H9 (cell line): ENCODE measurements at regions not wholly inside any gene's neighbourhood (a gene's known extent, or its start where the extent isn't known, plus 50 kb on each side); places are given as distances from the start of the nearest gene placed in this dataset.

Experiments used
- DNase-seq: peaks from one replicate; pipeline ENCODE4 v3.0.0-alpha.2; 2017
- H2AFZ ChIP-seq: one replicate; pipeline ENCODE4 v1.6.1; 2013; ENCODE audit warnings: mild to moderate bottlenecking, low read length, control low read depth, moderate library complexity
- H2AK5ac ChIP-seq: 2 replicates; pipeline ENCODE4 v1.6.1; 2013; ENCODE audit warnings: low read length, control low read depth, mixed read lengths; ENCODE audit not compliant: insufficient read length
- H2BK120ac ChIP-seq: one replicate; pipeline ENCODE4 v1.6.1; 2013; ENCODE audit warnings: low read depth, mild to moderate bottlenecking, low read length, control low read depth, inconsistent platforms; ENCODE audit not compliant: poor library complexity, severe bottlenecking
- H2BK12ac ChIP-seq: 2 replicates; pipeline ENCODE4 v1.6.1; 2013; ENCODE audit warnings: low read length, control low read depth, mixed read lengths, low read depth; ENCODE audit not compliant: insufficient read length
- H2BK15ac ChIP-seq: 2 replicates; pipeline ENCODE4 v1.6.1; 2013; ENCODE audit warnings: low read depth, low read length, control low read depth
- H2BK20ac ChIP-seq: one replicate; pipeline ENCODE4 v1.6.1; 2013; ENCODE audit warnings: low read depth, mild to moderate bottlenecking, low read length, control low read depth, inconsistent platforms; ENCODE audit not compliant: poor library complexity, severe bottlenecking
- H2BK5ac ChIP-seq: 2 replicates; pipeline ENCODE4 v1.6.1; 2013; ENCODE audit warnings: low read length, control low read depth, mixed read lengths; ENCODE audit not compliant: insufficient read length
- H3K14ac ChIP-seq: 2 replicates; pipeline ENCODE4 v1.6.1; 2013; ENCODE audit warnings: low read length, control low read depth; ENCODE audit not compliant: insufficient read depth
- H3K18ac ChIP-seq: 2 replicates; pipeline ENCODE4 v1.6.1; 2013; ENCODE audit warnings: low read depth, mild to moderate bottlenecking, mixed read lengths, low read length, control low read depth; ENCODE audit not compliant: insufficient read length
- H3K23ac ChIP-seq: 2 replicates; pipeline ENCODE4 v1.6.1; 2013; ENCODE audit warnings: low read length, control low read depth, mixed read lengths, low read depth; ENCODE audit not compliant: insufficient read length
- H3K23me2 ChIP-seq: 2 replicates; pipeline ENCODE4 v1.6.1; 2013; ENCODE audit warnings: low read depth, mild to moderate bottlenecking, mixed read lengths, low read length, control low read depth; ENCODE audit not compliant: insufficient read length, poor library complexity, severe bottlenecking
- H3K27ac ChIP-seq: 2 replicates; pipeline ENCODE4 v1.5.1; 2013; ENCODE audit warnings: low read length, control low read depth, mixed read lengths, low read depth; ENCODE audit not compliant: insufficient read length
- H3K27me3 ChIP-seq: 2 replicates; pipeline ENCODE4 v1.6.1; 2013; ENCODE audit warnings: low read length, control low read depth, inconsistent platforms; ENCODE audit not compliant: insufficient read depth
- H3K4ac ChIP-seq: 2 replicates; pipeline ENCODE4 v1.6.1; 2013; ENCODE audit warnings: low read depth, mild to moderate bottlenecking, control low read depth, inconsistent platforms, low read length, moderate library complexity
- H3K4me1 ChIP-seq: 2 replicates; pipeline ENCODE4 v1.6.1; 2013; ENCODE audit warnings: low read length, control low read depth, inconsistent platforms; ENCODE audit not compliant: insufficient read depth
- H3K4me2 ChIP-seq: 2 replicates; pipeline ENCODE4 v1.6.1; 2013; ENCODE audit warnings: low read length, control low read depth, mixed read lengths; ENCODE audit not compliant: insufficient read length, insufficient read depth
- H3K56ac ChIP-seq: 2 replicates; pipeline ENCODE4 v1.6.1; 2013; ENCODE audit warnings: low read depth, mild to moderate bottlenecking, mixed read lengths, low read length, control low read depth; ENCODE audit not compliant: insufficient read length
- H3K79me1 ChIP-seq: 2 replicates; pipeline ENCODE4 v1.6.1; 2013; ENCODE audit warnings: low read depth, mild to moderate bottlenecking, moderate library complexity, low read length, control low read depth, inconsistent platforms; ENCODE audit not compliant: insufficient read depth, poor library complexity, severe bottlenecking
- H3K79me2 ChIP-seq: 2 replicates; pipeline ENCODE4 v1.6.1; 2013; ENCODE audit warnings: low read length, control low read depth, inconsistent platforms; ENCODE audit not compliant: insufficient read depth
- H3K9ac ChIP-seq: 2 replicates; pipeline ENCODE4 v1.6.1; 2013; ENCODE audit warnings: low read length, control low read depth, mixed read lengths; ENCODE audit not compliant: insufficient read length; ENCODE audit errors: extremely low read depth
- H3K9me3 ChIP-seq: one replicate; pipeline ENCODE4 v1.6.1; 2013; ENCODE audit warnings: low read depth, low read length, inconsistent platforms; ENCODE audit not compliant: control insufficient read depth
- H3T11ph ChIP-seq: one replicate; pipeline ENCODE4 v1.6.1; 2013; ENCODE audit warnings: mild to moderate bottlenecking, low read length, control low read depth, inconsistent platforms
- H4K20me1 ChIP-seq: one replicate; pipeline ENCODE4 v1.6.1; 2013; ENCODE audit not compliant: control insufficient read depth, insufficient read length, insufficient read depth
- H4K5ac ChIP-seq: 2 replicates; pipeline ENCODE4 v1.6.1; 2013; ENCODE audit warnings: low read depth, mild to moderate bottlenecking, mixed read lengths, low read length, control low read depth; ENCODE audit not compliant: insufficient read length
- H4K8ac ChIP-seq: replicated peaks from 2 replicates; pipeline ENCODE4 v1.6.1; 2013; ENCODE audit warnings: low read length, control low read depth, mixed read lengths, low read depth; ENCODE audit not compliant: insufficient read length
- H4K91ac ChIP-seq: 2 replicates; pipeline ENCODE4 v1.6.1; 2013; ENCODE audit warnings: low read depth, mild to moderate bottlenecking, moderate library complexity, mixed read lengths, low read length, control low read depth; ENCODE audit not compliant: insufficient read length
- H3K27ac Mint-ChIP-seq, 3 experiments: 2 replicates in 2 of 3; 3 replicates in 1 of 3; pipeline ENCODE4 v1.8.0; 2020 to 2021; ENCODE audit warnings: mixed read lengths in 3 of 3, mild to moderate bottlenecking in 1 of 3, moderate library complexity in 1 of 3
- H3K27me3 Mint-ChIP-seq: 2 replicates; pipeline ENCODE4 v1.8.0; 2021; ENCODE audit warnings: low read depth, mild to moderate bottlenecking, moderate library complexity, mixed read lengths
- H3K36me3 Mint-ChIP-seq, 3 experiments: 2 replicates in 2 of 3; 3 replicates in 1 of 3; pipeline ENCODE4 v1.8.0; 2020 to 2021; ENCODE audit warnings: low read depth in 3 of 3, mixed read lengths in 3 of 3; ENCODE audit not compliant: insufficient read depth in 1 of 3
- H3K4me1 Mint-ChIP-seq, 2 experiments: 2 replicates each; pipeline ENCODE4 v1.8.0; 2020; ENCODE audit warnings: mixed read lengths in 2 of 2
- H3K4me3 Mint-ChIP-seq, 2 experiments: 2 replicates in 1 of 2; 3 replicates in 1 of 2; pipeline ENCODE4 v1.8.0; 2020 to 2021; ENCODE audit warnings: mild to moderate bottlenecking in 2 of 2, mixed read lengths in 2 of 2, moderate library complexity in 1 of 2
- H3K9me3 Mint-ChIP-seq, 2 experiments: 2 replicates in 1 of 2; 3 replicates in 1 of 2; pipeline ENCODE4 v1.8.0; 2020; ENCODE audit warnings: mild to moderate bottlenecking in 2 of 2, mixed read lengths in 2 of 2, moderate library complexity in 1 of 2
- CTCF ChIP-seq: fragments of 200-600 bp; sonication (generic); conservative IDR thresholded peaks from 3 replicates; pipeline ENCODE4 v1.8.0; 2021; ENCODE audit warnings: antibody characterized with exemption, mild to moderate bottlenecking
- WGBS: extraction: QIAGEN DNeasy Blood & Tissue Kit; methylation state at CpG from one replicate; pipeline ENCODE4 v1.1.7; 2013; ENCODE audit warnings: missing lambda C conversion rate, low lambda C conversion rate, mixed read lengths; ENCODE audit not compliant: insufficient read length; ENCODE audit errors: extremely low coverage; 5-methylcytosine and 5-hydroxymethylcytosine counted together

GRCh38 chr5:91864962-91865361 lies 481.8 kb upstream of the ARRDC3 start:
- Histone ChIP-seq H3T11ph (no peak overlapping the region), H2BK5ac (no peak overlapping the region), H4K5ac (no peak overlapping the region), H2BK12ac (no peak overlapping the region), H4K20me1 (no peaks in the 10 kb centered on the region), H3K23ac (no peak overlapping the region), H2BK15ac (no peak overlapping the region), H3K27me3 (no peaks in the 10 kb centered on the region), H3K79me1 (no peaks in the 10 kb centered on the region), H3K4me2 (no peak overlapping the region), H2AK5ac (no peak overlapping the region), H3K18ac (no peak overlapping the region), H2AFZ (no peak overlapping the region), H2BK20ac (no peak overlapping the region), H4K91ac (no peak overlapping the region), H3K79me2 (no peaks in the 10 kb centered on the region), H4K8ac (no peak overlapping the region), H3K4me1 (no peaks in the 10 kb centered on the region), H2BK120ac (no peak overlapping the region), H3K56ac (no peak overlapping the region), H3K23me2 (no peaks in the 10 kb centered on the region), H3K9me3 (no peaks in the 10 kb centered on the region), H3K14ac (no peak overlapping the region), H3K27ac (no peak overlapping the region), H3K4ac (no peak overlapping the region), H3K9ac (no peak overlapping the region)
- peaks cover 0 to 2% of the 10 kb centered on the region in 2 experiments; a peak in 3 of 5 replicates for H3K9me3 Mint-ChIP-seq
- H3K27me3 Mint-ChIP-seq, result no peaks in the 10 kb centered on the region
- no peak for DNase-seq
- no peaks in the 10 kb centered on the region; a peak in 1 of 7 replicates for H3K36me3 Mint-ChIP-seq
- no CpG with 5 or more reads among the region's 1 CpG for WGBS
- H3K4me3 Mint-ChIP-seq, result no peak overlapping the region
- no peak for TF ChIP-seq CTCF
- peaks cover 25 to 27% of the 10 kb centered on the region in 2 experiments for H3K4me1 Mint-ChIP-seq
- peak overlapping the region; percentile 36 to 98 (median 90) for H3K27ac Mint-ChIP-seq
